A673 (cell line): ENCODE measurements at regions not wholly inside any gene's neighbourhood (a gene's known extent, or its start where the extent isn't known, plus 50 kb on each side); places are given as distances from the start of the nearest gene placed in this dataset.

Experiments used
- BruUV-seq: library from RNA; stranded (reverse); fragments of 400-500 nt; replicated peaks from 2 replicates; lab custom pipeline; 2021; lab: Mats Ljungman, UMichigan
- CTCF ChIA-PET: fragments of 300-600 bp; sonication (Branson Sonifier 250); formaldehyde crosslinking; loops from one replicate; lab custom pipeline; 2022; ENCODE audit warnings: antibody characterized with exemption; lab: Charles Lee
- POLR2A ChIA-PET: fragments of 300-600 bp; sonication (Branson Sonifier 250); formaldehyde crosslinking; loops from one replicate; lab custom pipeline; 2022; ENCODE audit warnings: antibody characterized with exemption; ENCODE audit not compliant: low non-redundant PET; lab: Charles Lee
- DNase-seq: peaks from one replicate; pipeline ENCODE4 v3.0.0-alpha.2; 2015; ENCODE audit warnings: low spot score
- H3K27ac ChIP-seq: fragments of 200-600 bp; sonication (generic); 2 replicates; pipeline ENCODE4 v1.5.1; 2016; ENCODE audit warnings: mixed run types, low read depth, mild to moderate bottlenecking, mixed read lengths, antibody characterized with exemption, low read length; ENCODE audit not compliant: poor library complexity, severe bottlenecking
- H3K27me3 ChIP-seq: fragments of 200-600 bp; sonication (generic); replicated peaks from 2 replicates; pipeline ENCODE4 v1.6.1; 2017; ENCODE audit warnings: mixed run types, low read depth, mild to moderate bottlenecking, mixed read lengths, antibody characterized with exemption, low read length; ENCODE audit not compliant: insufficient read depth, poor library complexity
- H3K36me3 ChIP-seq: fragments of 200-600 bp; sonication (generic); 2 replicates; pipeline ENCODE4 v1.6.1; 2016; ENCODE audit warnings: mixed run types, mild to moderate bottlenecking, mixed read lengths, antibody characterized with exemption, low read length; ENCODE audit not compliant: insufficient read depth, poor library complexity, severe bottlenecking
- H3K4me1 ChIP-seq: fragments of 200-600 bp; sonication (generic); 2 replicates; pipeline ENCODE4 v1.6.1; 2017; ENCODE audit warnings: mixed run types, mild to moderate bottlenecking, mixed read lengths, antibody characterized with exemption, low read length; ENCODE audit not compliant: insufficient read depth, poor library complexity, severe bottlenecking
- H3K4me3 ChIP-seq: fragments of 200-600 bp; sonication (generic); 2 replicates; pipeline ENCODE4 v1.5.1; 2016; ENCODE audit warnings: low read depth, mixed run types, mild to moderate bottlenecking, mixed read lengths, low read length; ENCODE audit not compliant: poor library complexity, severe bottlenecking
- H3K9me3 ChIP-seq: fragments of 200-600 bp; sonication (generic); 2 replicates; pipeline ENCODE4 v1.6.1; 2016; ENCODE audit warnings: mixed run types, low read depth, mild to moderate bottlenecking, mixed read lengths, antibody characterized with exemption, low read length; ENCODE audit not compliant: poor library complexity, severe bottlenecking
- CTCF ChIP-seq: fragments of 300-800, 200-600 bp; sonication (generic); conservative IDR thresholded peaks from 2 replicates; pipeline ENCODE4 v1.5.1; 2017; ENCODE audit warnings: low read depth, mild to moderate bottlenecking, antibody characterized with exemption, low read length, moderate library complexity, mixed read lengths
- EZH2 ChIP-seq: fragments of 200-600 bp; sonication (generic); IDR thresholded peaks from 2 replicates; pipeline ENCODE4 v1.6.1; 2017; ENCODE audit warnings: borderline replicate concordance, low read depth, mild to moderate bottlenecking, mixed read lengths, antibody characterized with exemption, low read length; ENCODE audit not compliant: poor library complexity, severe bottlenecking
- intact Hi-C: fragments of 100-400 bp; cut with micrococcal nuclease; formaldehyde crosslinking; loops from one replicate; pipeline ENCODE4 v1.10.0; 2022; ENCODE audit not compliant: unreplicated experiment

- Histone ChIP-seq H3K9me3 (no peaks in the 10 kb centered on the region), H3K4me1 (peaks cover 13% of the 10 kb centered on the region), H3K36me3 (no peaks in the 10 kb centered on the region), H3K27me3 (no peaks in the 10 kb centered on the region), H3K4me3 (no peak overlapping the region), H3K27ac (no peak overlapping the region)
- no TSS peak for BruUV-seq
- DNase-seq, result no peak
- TF ChIP-seq CTCF (no peak), EZH2 (no peak)
- ChIA-PET CTCF (no interaction called here), POLR2A (no interaction called here)
- intact Hi-C loops, result no loop called here
Measured at GRCh38 chr10:23974746-23975272, 234.1 kb upstream of the KIAA1217 start.

GRCh38 chr10:23975431-23975830 lies 233.5 kb upstream of the KIAA1217 start:
- intact Hi-C loops, result no loop called here
- POLR2A ChIA-PET, result no interaction called here
- Histone ChIP-seq H3K9me3 (no peaks in the 10 kb centered on the region), H3K4me1 (peaks cover 13% of the 10 kb centered on the region), H3K36me3 (no peaks in the 10 kb centered on the region), H3K27ac (no peak overlapping the region), H3K4me3 (no peak overlapping the region), H3K27me3 (no peaks in the 10 kb centered on the region)
- BruUV-seq, result no TSS peak
- DNase-seq, result no peak
- CTCF ChIA-PET, result no interaction called here
- TF ChIP-seq CTCF (no peak), EZH2 (no peak)

GRCh38 chr10:23976275-23976674 lies 232.7 kb upstream of the KIAA1217 start:
- H3K27ac ChIP-seq, result no peak overlapping the region
- CTCF ChIA-PET, result no interaction called here
- BruUV-seq, result no TSS peak
- no peak for DNase-seq
- H3K36me3 ChIP-seq, result no peaks in the 10 kb centered on the region
- intact Hi-C loops, result no loop called here
- no peak for TF ChIP-seq EZH2
- TF ChIP-seq CTCF, result no peak
- POLR2A ChIA-PET, result no interaction called here
- no peaks in the 10 kb centered on the region for H3K9me3 ChIP-seq
- peaks cover 13% of the 10 kb centered on the region for H3K4me1 ChIP-seq
- no peaks in the 10 kb centered on the region for H3K27me3 ChIP-seq
- no peak overlapping the region for H3K4me3 ChIP-seq
